Transverse colon (tissue), 4 donors: ENCODE measurements at regions not wholly inside any gene's neighbourhood (a gene's known extent, or its start where the extent isn't known, plus 50 kb on each side); places are given as distances from the start of the nearest gene placed in this dataset.

Experiments used
- EP300 ChIP-seq: sonication (generic); formaldehyde crosslinking; IDR thresholded peaks from one replicate; pipeline ENCODE4 v1.6.1; 2017; ENCODE audit warnings: antibody characterized with exemption, low read depth
- POLR2AphosphoS5 ChIP-seq, 3 donors: sonication (generic); formaldehyde crosslinking; IDR thresholded peaks; one replicate each; pipeline ENCODE4 v1.6.1; 2016; ENCODE audit warnings: antibody characterized with exemption in 3 of 3
- TF ChIP-seq, protein P1 (sequence below), 5 experiments: fragments of 200-600 bp in 3 of 5; fragments of 450-650 bp in 2 of 5; sonication (generic) in 3 of 5; IDR thresholded peaks; 1 replicate in 2 of 5; 2 replicates in 3 of 5; pipeline ENCODE4 v1.5.1; 2016 to 2017; ENCODE audit warnings: antibody characterized with exemption in 5 of 5, inconsistent platforms in 3 of 5, mild to moderate bottlenecking in 2 of 5, moderate library complexity in 1 of 5

DNA sequence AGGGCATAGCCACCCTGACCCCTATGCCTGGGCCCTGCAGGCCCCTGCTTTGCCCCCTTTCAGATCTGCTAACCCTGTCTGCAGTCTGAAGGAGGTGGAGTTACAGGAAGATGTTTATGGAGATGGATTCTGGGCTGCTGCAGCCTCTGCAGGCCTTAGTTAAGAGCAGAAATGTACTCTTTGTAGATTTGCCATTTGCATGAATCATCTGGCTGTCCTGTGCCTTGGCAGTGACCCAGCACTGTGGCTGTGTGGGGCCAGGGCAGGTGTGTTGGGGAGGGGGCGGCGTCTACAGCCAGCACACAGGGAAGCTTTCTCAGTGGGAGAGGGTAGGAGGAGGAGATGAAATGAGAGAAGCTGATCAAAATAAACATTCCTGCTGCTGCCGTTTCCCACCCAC, 867.3 kb downstream of the PLA2G4A start:
- TF ChIP-seq, protein P1, sequence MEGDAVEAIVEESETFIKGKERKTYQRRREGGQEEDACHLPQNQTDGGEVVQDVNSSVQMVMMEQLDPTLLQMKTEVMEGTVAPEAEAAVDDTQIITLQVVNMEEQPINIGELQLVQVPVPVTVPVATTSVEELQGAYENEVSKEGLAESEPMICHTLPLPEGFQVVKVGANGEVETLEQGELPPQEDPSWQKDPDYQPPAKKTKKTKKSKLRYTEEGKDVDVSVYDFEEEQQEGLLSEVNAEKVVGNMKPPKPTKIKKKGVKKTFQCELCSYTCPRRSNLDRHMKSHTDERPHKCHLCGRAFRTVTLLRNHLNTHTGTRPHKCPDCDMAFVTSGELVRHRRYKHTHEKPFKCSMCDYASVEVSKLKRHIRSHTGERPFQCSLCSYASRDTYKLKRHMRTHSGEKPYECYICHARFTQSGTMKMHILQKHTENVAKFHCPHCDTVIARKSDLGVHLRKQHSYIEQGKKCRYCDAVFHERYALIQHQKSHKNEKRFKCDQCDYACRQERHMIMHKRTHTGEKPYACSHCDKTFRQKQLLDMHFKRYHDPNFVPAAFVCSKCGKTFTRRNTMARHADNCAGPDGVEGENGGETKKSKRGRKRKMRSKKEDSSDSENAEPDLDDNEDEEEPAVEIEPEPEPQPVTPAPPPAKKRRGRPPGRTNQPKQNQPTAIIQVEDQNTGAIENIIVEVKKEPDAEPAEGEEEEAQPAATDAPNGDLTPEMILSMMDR (IDR thresholded peaks at IDR 0.05): no peak
- TF ChIP-seq POLR2AphosphoS5 (IDR thresholded peaks at IDR 0.05) (no peak), EP300 (no peak)
